ENCODE measurements at regions not wholly inside any gene's neighbourhood (a gene's known extent, or its start where the extent isn't known, plus 50 kb on each side); places are given as distances from the start of the nearest gene placed in this dataset.

DNA sequence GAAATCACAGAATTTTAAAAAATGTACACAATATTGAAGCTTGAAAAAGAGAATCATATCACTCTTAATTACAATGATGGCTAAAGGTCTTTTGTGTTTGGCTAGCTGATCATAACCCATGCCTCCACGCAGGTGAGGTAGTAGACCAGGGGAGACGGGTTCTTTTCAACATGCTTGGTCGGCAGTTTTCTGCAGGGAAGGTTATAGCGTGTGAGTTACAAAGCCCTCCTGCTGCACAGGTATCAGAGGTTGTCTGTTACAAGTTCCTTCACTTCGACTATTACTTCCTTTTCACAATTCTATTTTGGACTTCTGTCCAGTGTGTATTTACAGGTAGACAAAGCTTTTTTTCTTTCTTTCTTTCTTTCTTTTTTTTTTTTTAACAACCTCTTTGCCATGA, 127.1 kb upstream of the PRPS1L1 start:
- Histone ChIP-seq H3F3A (ENCODE audit: insufficient read depth) (no peaks in the 10 kb centered on the region), H3K79me2 (ENCODE audit: insufficient read depth) (no peaks in the 10 kb centered on the region), H3K9me3 (ENCODE audit: low read depth) (no peaks in the 10 kb centered on the region), H3K4me1 (ENCODE audit: insufficient read depth) (no peaks in the 10 kb centered on the region), H3K4me3 (no peak overlapping the region), H3K27me3 (replicated peaks; ENCODE audit: insufficient read depth) (0 out of 2 replicates have a peak, but pooled peaks cover 4% of the 10 kb centered on the region), H4K20me1 (ENCODE audit: insufficient read depth) (no peaks in the 10 kb centered on the region), H3K36me3 (ENCODE audit: low read depth) (no peaks in the 10 kb centered on the region), H3K9me2 (ENCODE audit: insufficient read depth) (no peaks in the 10 kb centered on the region), H3K27ac (no peak overlapping the region), H3K4me2 (ENCODE audit: unreplicated experiment) (no peak overlapping the region), H2AFZ (no peak overlapping the region), H3K9ac (no peak overlapping the region)
- no peak for DNase-seq
- in situ Hi-C loops (cut with MboI): no loop called here
- TF ChIP-seq EZH2phosphoT487 (IDR thresholded peaks at IDR 0.05; ENCODE audit: insufficient read depth, low read depth) (no peak), EZH2 (IDR thresholded peaks at IDR 0.05; ENCODE audit: insufficient read depth, poor library complexity, severe bottlenecking) (no peak)
- WGBS, 2 experiments (ENCODE audit: low coverage in 1 of 2, low lambda C conversion rate in 2 of 2, missing lambda C conversion rate in 2 of 2): 58 to 62% methylated on average over 5 of the region's 5 CpGs

- in situ Hi-C loops (cut with MboI): no loop called here
- whole genome bisulfite sequencing, 2 experiments (ENCODE audit: low coverage in 1 of 2, low lambda C conversion rate in 2 of 2, missing lambda C conversion rate in 2 of 2): 47 to 57% methylated on average over 1 of the region's 1 CpG
- TF ChIP-seq EZH2 (IDR thresholded peaks at IDR 0.05; ENCODE audit: insufficient read depth, poor library complexity, severe bottlenecking) (no peak), EZH2phosphoT487 (IDR thresholded peaks at IDR 0.05; ENCODE audit: insufficient read depth, low read depth) (no peak)
Measured at GRCh38 chr7:18157233-18157632, 129.6 kb upstream of the PRPS1L1 start.

DNA sequence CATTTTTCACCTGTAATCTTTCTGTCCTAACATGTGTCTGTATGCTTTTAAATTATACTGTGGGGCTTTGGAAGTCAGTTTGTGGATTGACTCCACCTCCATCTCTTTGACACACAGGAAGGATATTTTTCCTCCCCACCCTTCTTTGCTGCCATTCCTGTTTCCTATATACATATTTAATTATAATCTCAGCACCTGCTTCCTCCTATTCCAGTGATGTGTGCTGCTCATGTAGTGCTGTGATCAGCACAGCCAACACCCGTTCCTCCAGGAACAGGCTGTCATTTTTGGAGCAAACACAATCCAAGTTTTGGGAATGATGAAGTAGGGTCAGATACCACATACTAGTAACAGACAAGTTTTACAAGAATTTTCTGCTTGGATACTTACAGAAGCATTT, 135.0 kb upstream of the PRPS1L1 start:
- Histone ChIP-seq H2AFZ (no peak overlapping the region), H3K4me2 (ENCODE audit: unreplicated experiment) (no peak overlapping the region), H3K79me2 (ENCODE audit: insufficient read depth) (no peaks in the 10 kb centered on the region), H3K27ac (no peak overlapping the region), H3K9ac (no peak overlapping the region), H3K27me3 (replicated peaks; ENCODE audit: insufficient read depth) (no peaks in the 10 kb centered on the region), H3K4me3 (no peak overlapping the region), H3K36me3 (ENCODE audit: low read depth) (no peaks in the 10 kb centered on the region), H4K20me1 (ENCODE audit: insufficient read depth) (no peaks in the 10 kb centered on the region), H3F3A (ENCODE audit: insufficient read depth) (no peaks in the 10 kb centered on the region), H3K9me2 (ENCODE audit: insufficient read depth) (no peaks in the 10 kb centered on the region), H3K9me3 (ENCODE audit: low read depth) (no peaks in the 10 kb centered on the region), H3K4me1 (ENCODE audit: insufficient read depth) (no peaks in the 10 kb centered on the region)
- 0 to 8% methylated on average over 1 of the region's 1 CpG for WGBS, 2 experiments (ENCODE audit: low coverage in 1 of 2, low lambda C conversion rate in 2 of 2, missing lambda C conversion rate in 2 of 2)
- in situ Hi-C loops (cut with MboI): no loop called here
- TF ChIP-seq EZH2phosphoT487 (IDR thresholded peaks at IDR 0.05; ENCODE audit: insufficient read depth, low read depth) (no peak), EZH2 (IDR thresholded peaks at IDR 0.05; ENCODE audit: insufficient read depth, poor library complexity, severe bottlenecking) (no peak)
- no peak for DNase-seq

More at GRCh38 chr7:18157233-18157632, 129.6 kb upstream of the PRPS1L1 start:
- Histone ChIP-seq H3K36me3 (ENCODE audit: low read depth) (no peaks in the 10 kb centered on the region), H3K4me2 (ENCODE audit: unreplicated experiment) (no peak overlapping the region), H3K79me2 (ENCODE audit: insufficient read depth) (no peaks in the 10 kb centered on the region), H3K9me3 (ENCODE audit: low read depth) (no peaks in the 10 kb centered on the region), H3K9ac (no peak overlapping the region), H3K27ac (no peak overlapping the region), H3K4me3 (no peak overlapping the region), H3K4me1 (ENCODE audit: insufficient read depth) (no peaks in the 10 kb centered on the region), H3K27me3 (replicated peaks; ENCODE audit: insufficient read depth) (0 out of 2 replicates have a peak, but pooled peaks cover 4% of the 10 kb centered on the region), H3K9me2 (ENCODE audit: insufficient read depth) (no peaks in the 10 kb centered on the region), H2AFZ (no peak overlapping the region), H3F3A (ENCODE audit: insufficient read depth) (no peaks in the 10 kb centered on the region), H4K20me1 (ENCODE audit: insufficient read depth) (no peaks in the 10 kb centered on the region)
- peak; percentile 7 for DNase-seq

GRCh38 chr7:18163091-18163490, 135.4 kb upstream of the PRPS1L1 start:
- DNase-seq: peak; percentile 2
- no peak for TF ChIP-seq EZH2phosphoT487 (IDR thresholded peaks at IDR 0.05; ENCODE audit: insufficient read depth, low read depth)
- TF ChIP-seq EZH2 (IDR thresholded peaks at IDR 0.05; ENCODE audit: insufficient read depth, poor library complexity, severe bottlenecking): no peak
- H3K79me2 ChIP-seq (ENCODE audit: insufficient read depth): no peaks in the 10 kb centered on the region
- no peak overlapping the region for H3K4me2 ChIP-seq (ENCODE audit: unreplicated experiment)
- H3K9me3 ChIP-seq (ENCODE audit: low read depth): no peaks in the 10 kb centered on the region
- 51 to 53% methylated on average over 3 of the region's 3 CpGs for WGBS, 2 experiments (ENCODE audit: low coverage in 1 of 2, low lambda C conversion rate in 2 of 2, missing lambda C conversion rate in 2 of 2)
- no peak overlapping the region for H3K27ac ChIP-seq
- no peaks in the 10 kb centered on the region for H3K9me2 ChIP-seq (ENCODE audit: insufficient read depth)
- no peak overlapping the region for H2AFZ ChIP-seq
- no peaks in the 10 kb centered on the region for H4K20me1 ChIP-seq (ENCODE audit: insufficient read depth)
- no peaks in the 10 kb centered on the region for H3K36me3 ChIP-seq (ENCODE audit: low read depth)
- no peak overlapping the region for H3K4me3 ChIP-seq
- no peaks in the 10 kb centered on the region for H3K27me3 ChIP-seq (replicated peaks; ENCODE audit: insufficient read depth)
- in situ Hi-C loops (cut with MboI): no loop called here
- no peaks in the 10 kb centered on the region for H3K4me1 ChIP-seq (ENCODE audit: insufficient read depth)
- no peaks in the 10 kb centered on the region for H3F3A ChIP-seq (ENCODE audit: insufficient read depth)
- no peak overlapping the region for H3K9ac ChIP-seq

DNA sequence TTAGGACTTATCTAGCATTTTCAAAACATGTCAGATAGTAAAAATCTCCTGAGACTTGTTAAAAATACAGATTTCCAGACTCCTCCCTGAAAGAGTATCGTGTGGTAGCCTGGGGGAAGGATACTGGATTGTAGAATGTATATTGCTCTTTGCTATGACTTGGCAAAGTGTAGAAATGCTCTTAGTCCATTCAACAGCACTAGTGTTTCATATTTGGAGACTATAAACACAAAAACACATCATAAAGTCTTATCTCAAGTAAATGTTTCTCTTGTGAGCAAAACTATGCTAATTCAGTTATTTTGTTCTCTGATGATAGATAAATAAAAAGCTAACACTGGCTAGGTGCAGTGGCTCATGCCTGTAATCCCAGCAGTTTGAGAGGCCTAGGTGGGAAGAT, 137.5 kb upstream of the PRPS1L1 start:
- Histone ChIP-seq H3K36me3 (ENCODE audit: low read depth) (no peaks in the 10 kb centered on the region), H3K9me2 (ENCODE audit: insufficient read depth) (no peaks in the 10 kb centered on the region), H2AFZ (no peak overlapping the region), H3K4me2 (ENCODE audit: unreplicated experiment) (no peak overlapping the region), H3K4me1 (ENCODE audit: insufficient read depth) (no peaks in the 10 kb centered on the region), H3K9ac (no peak overlapping the region), H3K79me2 (ENCODE audit: insufficient read depth) (no peaks in the 10 kb centered on the region), H3F3A (ENCODE audit: insufficient read depth) (no peaks in the 10 kb centered on the region), H3K9me3 (ENCODE audit: low read depth) (no peaks in the 10 kb centered on the region), H3K27ac (no peak overlapping the region), H3K27me3 (replicated peaks; ENCODE audit: insufficient read depth) (no peaks in the 10 kb centered on the region), H3K4me3 (no peak overlapping the region), H4K20me1 (ENCODE audit: insufficient read depth) (no peaks in the 10 kb centered on the region)
- no peak for TF ChIP-seq EZH2 (IDR thresholded peaks at IDR 0.05; ENCODE audit: insufficient read depth, poor library complexity, severe bottlenecking)
- TF ChIP-seq EZH2phosphoT487 (IDR thresholded peaks at IDR 0.05; ENCODE audit: insufficient read depth, low read depth): no peak
- no peak for DNase-seq
- WGBS, 2 experiments (ENCODE audit: low coverage in 1 of 2, low lambda C conversion rate in 2 of 2, missing lambda C conversion rate in 2 of 2): 64 to 68% methylated on average over 1 of the region's 1 CpG
- in situ Hi-C loops (cut with MboI): no loop called here
